DMS 273 (cell line): ENCODE measurements at regions not wholly inside any gene's neighbourhood (a gene's known extent, or its start where the extent isn't known, plus 50 kb on each side); places are given as distances from the start of the nearest gene placed in this dataset.
A peak's percentile ranks its signal among the peaks of the same experiment; 100 is the strongest.

Experiments
- DNase-seq: peaks from one replicate; lab custom pipeline; 2025; ENCODE audit not compliant: unreplicated experiment; lab: John Stamatoyannopoulos, UW

- DNase-seq: no peak
Observed at GRCh38 chr16:13291591-13292333, 390.4 kb downstream of the SHISA9 start.

- no peak for DNase-seq
Observed at GRCh38 chr16:13296206-13296605, 394.8 kb downstream of the SHISA9 start.

GRCh38 chr16:13298666-13299065 lies 397.3 kb downstream of the SHISA9 start:
- DNase-seq: no peak

GRCh38 chr16:13300066-13300840 lies 398.9 kb downstream of the SHISA9 start:
- no peak for DNase-seq

GRCh38 chr16:13305019-13305755 lies 403.8 kb downstream of the SHISA9 start:
- DNase-seq: no peak

GRCh38 chr16:13306161-13306995 lies 405.0 kb downstream of the SHISA9 start:
- no peak for DNase-seq

GRCh38 chr16:13307255-13307654 lies 405.9 kb downstream of the SHISA9 start:
- DNase-seq: no peak

DNA sequence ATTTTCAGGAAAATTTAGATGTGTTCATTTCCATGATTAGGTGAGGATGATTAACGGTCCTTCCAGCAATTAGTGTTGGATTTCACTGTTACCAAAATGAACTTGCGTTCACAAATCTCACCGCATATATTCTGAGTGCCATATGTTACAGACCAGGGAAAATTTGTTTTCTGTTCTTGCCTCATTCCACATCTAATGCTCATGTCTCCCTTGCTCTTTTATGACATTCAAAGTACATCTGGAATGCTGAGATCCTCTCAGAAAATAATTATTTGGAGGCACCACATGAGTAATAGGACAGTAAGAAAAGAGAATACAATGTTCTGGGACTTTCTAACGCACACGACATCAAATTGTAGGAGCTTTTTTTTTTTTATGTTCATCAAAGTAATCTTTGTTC lies 406.5 kb downstream of the SHISA9 start:
- no peak for DNase-seq

DNA sequence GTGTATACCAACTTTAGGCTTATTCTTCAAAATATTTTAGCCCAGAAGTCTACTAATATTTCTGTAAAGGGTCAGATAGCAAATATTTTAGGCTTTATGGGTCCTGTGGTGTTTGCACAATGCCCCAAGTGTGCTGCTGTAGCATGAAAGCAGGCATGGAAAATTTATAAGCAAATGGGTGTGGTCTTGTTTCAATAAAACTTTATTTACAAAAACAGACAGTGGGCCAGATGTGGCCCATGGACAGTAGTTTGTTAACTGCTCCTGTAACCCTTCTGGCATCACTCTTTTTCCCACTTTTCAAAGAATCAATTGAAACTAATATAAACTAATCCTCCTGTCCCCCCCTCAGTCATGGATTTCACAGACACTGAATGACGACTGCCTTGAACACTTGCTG lies 410.7 kb downstream of the SHISA9 start:
- DNase-seq: no peak

DNA sequence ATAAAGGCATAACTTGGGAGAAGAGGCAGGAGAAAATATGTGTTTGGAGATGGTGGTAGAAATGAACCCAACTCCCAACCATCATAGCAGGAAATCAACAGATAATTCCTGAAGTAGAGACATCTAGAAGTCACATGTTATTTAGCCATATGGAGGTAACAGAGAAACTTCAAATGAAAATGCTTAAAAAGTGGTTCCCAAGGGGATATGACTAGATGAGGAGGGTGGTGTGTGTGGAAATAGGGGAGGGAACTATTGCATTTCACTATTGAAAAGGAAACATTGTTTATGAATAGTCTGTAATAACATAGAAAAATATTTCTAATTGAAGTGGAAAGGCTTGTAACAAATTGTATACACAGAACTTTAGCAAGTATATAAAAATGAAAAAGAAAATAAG lies 412.0 kb downstream of the SHISA9 start:
- DNase-seq: no peak

GRCh38 chr16:13314633-13315032 lies 413.2 kb downstream of the SHISA9 start:
- no peak for DNase-seq

- DNase-seq: no peak
Observed at GRCh38 chr16:13315642-13316427, 414.4 kb downstream of the SHISA9 start.

- DNase-seq: no peak
Observed at GRCh38 chr16:13322336-13322735, 420.9 kb downstream of the SHISA9 start.

DNA sequence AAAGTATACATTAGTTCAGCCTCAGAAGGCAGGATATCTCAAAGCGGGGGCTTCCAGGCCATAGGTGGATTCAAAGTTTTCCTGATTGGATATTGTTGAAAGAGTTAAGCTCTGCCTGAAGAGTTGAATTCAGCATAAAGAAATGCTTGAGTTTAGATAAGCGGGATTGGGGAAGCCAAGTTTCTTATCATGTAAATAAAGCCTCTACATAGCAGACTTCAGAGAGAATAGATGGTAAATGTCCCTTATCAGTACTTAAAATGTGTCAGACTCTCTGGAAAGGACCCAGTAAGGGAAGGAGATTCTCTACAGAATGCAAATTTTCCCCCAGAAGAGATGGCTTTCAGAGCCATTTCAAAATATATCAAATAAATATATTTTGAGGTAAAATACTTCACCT lies 423.5 kb downstream of the SHISA9 start:
- DNase-seq: no peak

- no peak for DNase-seq
Observed at GRCh38 chr16:13325396-13325795, 424.0 kb downstream of the SHISA9 start.

DNA sequence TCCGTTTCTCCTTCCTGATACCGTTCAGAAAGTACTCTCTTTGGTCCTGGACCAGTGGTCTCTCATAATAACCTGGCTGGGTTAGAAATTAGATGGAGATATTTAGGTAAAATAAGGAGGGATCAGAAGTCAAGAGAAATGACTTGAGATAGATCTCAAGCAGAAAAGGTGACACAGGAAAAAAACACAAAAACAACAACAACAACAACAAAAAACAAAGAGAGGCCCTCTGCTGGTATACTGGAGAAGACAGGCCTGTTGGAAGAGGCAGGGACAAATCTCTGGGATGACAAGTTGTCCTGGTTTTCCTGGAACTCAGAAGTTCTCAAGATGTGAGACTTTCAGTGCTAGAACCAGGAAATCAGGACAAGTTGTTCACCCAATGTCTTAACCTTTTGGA lies 430.5 kb downstream of the SHISA9 start:
- no peak for DNase-seq

DNA sequence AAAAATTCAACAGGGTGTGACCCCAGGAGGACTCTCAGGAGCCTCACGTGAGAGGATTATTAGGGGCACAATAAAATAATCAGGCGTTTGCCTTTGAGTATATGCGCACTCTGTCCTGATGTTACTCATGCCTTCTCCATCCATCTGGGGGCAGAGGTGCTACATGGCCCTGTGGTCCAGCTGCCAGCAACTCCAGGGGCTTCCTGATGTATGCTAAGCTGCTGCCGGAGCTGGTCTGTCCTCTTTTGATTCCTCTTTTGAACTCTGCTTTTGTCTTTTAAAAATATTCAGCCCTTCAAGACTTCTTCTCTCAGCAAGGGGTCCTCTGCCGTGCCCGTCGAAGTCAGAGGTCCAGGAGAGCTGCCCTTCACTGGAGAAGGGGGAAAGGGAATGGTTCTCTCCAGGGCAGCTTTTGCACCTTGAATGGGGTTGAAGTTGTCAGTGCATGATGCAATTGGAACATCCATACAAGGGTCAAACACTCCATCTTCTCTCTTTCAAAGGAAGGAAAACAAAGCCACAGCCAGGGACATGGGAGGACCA lies 431.4 kb downstream of the SHISA9 start:
- peak; percentile 7 for DNase-seq

- peak; percentile 47 for DNase-seq
Observed at GRCh38 chr16:13333336-13333735, 431.9 kb downstream of the SHISA9 start.

GRCh38 chr16:13335879-13336278 lies 434.5 kb downstream of the SHISA9 start:
- peak; percentile 86 for DNase-seq

DNA sequence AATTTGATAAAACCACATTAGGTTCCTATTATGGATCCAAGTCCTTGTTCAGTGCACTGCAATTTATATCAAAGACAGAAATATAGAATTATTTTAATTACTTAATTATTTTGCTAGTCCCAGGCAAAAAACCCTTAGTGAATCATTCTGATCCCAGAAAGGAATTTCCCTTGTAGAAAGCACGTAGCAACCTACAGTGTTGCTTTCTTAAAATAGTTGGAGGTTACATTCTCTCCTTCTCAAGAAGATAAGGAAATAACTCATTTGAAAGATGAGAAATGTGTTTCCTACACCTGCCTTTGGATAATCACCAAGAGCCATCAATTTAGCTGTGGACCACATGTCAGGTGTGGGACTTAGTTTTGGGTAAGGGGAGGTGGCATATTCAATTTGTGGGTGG lies 434.9 kb downstream of the SHISA9 start:
- DNase-seq: no peak
